Naive B cell (primary cell): ENCODE measurements at regions not wholly inside any gene's neighbourhood (a gene's known extent, or its start where the extent isn't known, plus 50 kb on each side); places are given as distances from the start of the nearest gene placed in this dataset.

Experiments used
- ATAC-seq, 2 donors: fragments of 150-1000 bp; cut with Tn5 transposase; 2 replicates each; pipeline ENCODE4 v1.10.0; 2021; ENCODE audit warnings: low read depth in 2 of 2, mild to moderate bottlenecking in 2 of 2, moderate library complexity in 2 of 2
- DNase-seq: peaks from one replicate; pipeline ENCODE4 v3.0.0; 2022
- H3K27ac Mint-ChIP-seq, 6 donors: one replicate each; pipeline ENCODE4 v1.8.0; 2020 to 2022; ENCODE audit warnings: mild to moderate bottlenecking in 6 of 6, mixed read lengths in 6 of 6, moderate library complexity in 5 of 6, inconsistent platforms in 2 of 6
- H3K27me3 Mint-ChIP-seq, 3 donors: one replicate each; pipeline ENCODE4 v1.8.0; 2021 to 2022; ENCODE audit warnings: mixed read lengths in 3 of 3, mild to moderate bottlenecking in 1 of 3
- H3K36me3 Mint-ChIP-seq, 2 donors: one replicate each; pipeline ENCODE4 v1.8.0; 2020 to 2022; ENCODE audit warnings: mixed read lengths in 2 of 2, inconsistent platforms in 1 of 2, mild to moderate bottlenecking in 1 of 2
- H3K4me1 Mint-ChIP-seq, 3 donors: one replicate each; pipeline ENCODE4 v1.8.0; 2020 to 2022; ENCODE audit warnings: mixed read lengths in 3 of 3, inconsistent platforms in 1 of 3, mild to moderate bottlenecking in 1 of 3, moderate library complexity in 1 of 3
- H3K4me3 Mint-ChIP-seq, 8 donors: one replicate each; pipeline ENCODE4 v1.8.0; 2020 to 2022; ENCODE audit warnings: mild to moderate bottlenecking in 8 of 8, mixed read lengths in 8 of 8, moderate library complexity in 8 of 8, inconsistent platforms in 2 of 8
- H3K9me3 Mint-ChIP-seq, 7 donors: one replicate each; pipeline ENCODE4 v1.8.0; 2020 to 2022; ENCODE audit warnings: mixed read lengths in 7 of 7, mild to moderate bottlenecking in 5 of 7, inconsistent platforms in 2 of 7, moderate library complexity in 1 of 7

DNA sequence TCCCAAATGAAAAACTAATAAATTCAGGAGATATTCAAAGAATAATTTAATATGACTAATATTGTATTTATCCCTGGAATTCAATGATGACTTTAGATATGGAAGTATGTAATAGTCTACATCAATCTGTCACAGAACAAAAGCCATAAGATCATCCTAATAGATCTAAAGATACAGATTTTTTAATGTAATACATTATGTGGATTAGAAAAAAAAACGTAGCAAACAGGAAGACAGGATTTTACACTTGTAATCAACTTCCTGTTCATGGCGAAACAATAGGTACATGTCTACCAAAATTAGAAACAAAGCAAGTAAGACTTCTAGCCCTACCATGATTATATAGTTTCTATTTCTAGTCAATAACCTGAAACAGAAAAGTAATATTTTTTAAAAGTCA lies 192.2 kb downstream of the TTC32 start:
- DNase-seq (no peak), ATAC-seq (no peak)
- Mint-ChIP-seq H3K4me1 (no peaks in the 10 kb centered on the region), H3K36me3 (peaks cover 0 to 11% of the 10 kb centered on the region in 2 donors), H3K27ac (no peak overlapping the region), H3K9me3 (peaks cover 2 to 16% (median 10%) of the 10 kb centered on the region in 7 donors), H3K4me3 (no peak overlapping the region), H3K27me3 (peaks cover 0 to 9% (median 7%) of the 10 kb centered on the region in 3 donors)

DNA sequence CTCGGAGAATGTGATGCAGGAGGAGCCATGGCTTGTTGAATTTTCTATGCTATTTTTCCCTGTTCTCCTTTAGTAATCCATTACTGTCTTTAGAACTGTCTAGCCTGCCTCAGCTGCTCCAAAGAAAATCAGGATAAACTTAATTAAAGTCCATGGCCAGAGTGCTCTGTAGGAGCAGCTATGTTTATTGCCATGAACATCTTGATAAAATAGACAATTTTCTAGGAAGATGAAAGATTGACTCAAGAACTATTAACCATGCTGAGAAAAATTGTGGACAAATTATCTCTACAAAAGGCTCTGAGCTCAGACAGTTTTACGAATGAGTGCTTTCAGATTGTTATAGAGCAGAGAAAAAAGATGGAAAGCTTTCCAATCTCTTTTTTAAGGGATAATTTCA lies 193.0 kb downstream of the TTC32 start:
- Mint-ChIP-seq H3K4me1 (no peaks in the 10 kb centered on the region), H3K9me3 (peaks cover 2 to 16% (median 9%) of the 10 kb centered on the region in 7 donors), H3K4me3 (no peak overlapping the region), H3K36me3 (peaks cover 0 to 9% of the 10 kb centered on the region in 2 donors), H3K27me3 (peaks cover 0 to 9% (median 6%) of the 10 kb centered on the region in 3 donors), H3K27ac (no peak overlapping the region)
- DNase-seq: no peak
- no peak for ATAC-seq

- ATAC-seq (no peak), DNase-seq (no peak)
- H3K4me1 Mint-ChIP-seq: no peaks in the 10 kb centered on the region
- H3K4me3 Mint-ChIP-seq: no peak overlapping the region
- no peaks in the 10 kb centered on the region for H3K36me3 Mint-ChIP-seq
- peaks cover 0 to 7% (median 1%) of the 10 kb centered on the region in 7 donors for H3K9me3 Mint-ChIP-seq
- H3K27me3 Mint-ChIP-seq: peaks cover 0 to 10% (median 0%) of the 10 kb centered on the region in 3 donors
- no peak overlapping the region for H3K27ac Mint-ChIP-seq
Observed at GRCh38 chr2:19706332-19706731, 195.5 kb downstream of the TTC32 start.

- H3K36me3 Mint-ChIP-seq: no peaks in the 10 kb centered on the region
- H3K4me1 Mint-ChIP-seq: no peaks in the 10 kb centered on the region
- H3K4me3 Mint-ChIP-seq: no peak overlapping the region
- H3K27me3 Mint-ChIP-seq: peaks cover 0 to 12% (median 7%) of the 10 kb centered on the region in 3 donors
- no peak for DNase-seq
- H3K27ac Mint-ChIP-seq: no peak overlapping the region
- peaks cover 0 to 11% (median 4%) of the 10 kb centered on the region in 7 donors for H3K9me3 Mint-ChIP-seq
- no peak for ATAC-seq
Observed at GRCh38 chr2:19702267-19702666, 199.5 kb downstream of the TTC32 start.

- peaks cover 0 to 8% (median 7%) of the 10 kb centered on the region in 3 donors for H3K27me3 Mint-ChIP-seq
- no peaks in the 10 kb centered on the region for H3K36me3 Mint-ChIP-seq
- H3K4me1 Mint-ChIP-seq: no peaks in the 10 kb centered on the region
- no peak for ATAC-seq
- peak overlapping the region in 1 of 8 donors; percentile 16 for H3K4me3 Mint-ChIP-seq
- DNase-seq: no peak
- peaks cover 2 to 13% (median 6%) of the 10 kb centered on the region in 7 donors for H3K9me3 Mint-ChIP-seq
- no peak overlapping the region for H3K27ac Mint-ChIP-seq
Observed at GRCh38 chr2:19700861-19701585, 200.8 kb downstream of the TTC32 start.

GRCh38 chr2:19697131-19697530 lies 204.7 kb downstream of the TTC32 start:
- Mint-ChIP-seq H3K27me3 (peaks cover 0 to 7% (median 3%) of the 10 kb centered on the region in 3 donors), H3K36me3 (no peaks in the 10 kb centered on the region), H3K4me1 (no peaks in the 10 kb centered on the region), H3K4me3 (no peak overlapping the region), H3K9me3 (peaks cover 3 to 15% (median 7%) of the 10 kb centered on the region in 7 donors), H3K27ac (no peak overlapping the region)
- no peak for ATAC-seq
- no peak for DNase-seq

GRCh38 chr2:19695706-19696105 lies 206.1 kb downstream of the TTC32 start:
- H3K4me1 Mint-ChIP-seq: no peaks in the 10 kb centered on the region
- ATAC-seq (no peak), DNase-seq (no peak)
- peaks cover 3 to 7% (median 5%) of the 10 kb centered on the region in 3 donors for H3K27me3 Mint-ChIP-seq
- no peaks in the 10 kb centered on the region for H3K36me3 Mint-ChIP-seq
- no peak overlapping the region for H3K27ac Mint-ChIP-seq
- H3K4me3 Mint-ChIP-seq: no peak overlapping the region
- H3K9me3 Mint-ChIP-seq: peaks cover 3 to 13% (median 7%) of the 10 kb centered on the region in 7 donors

GRCh38 chr2:19691892-19692291 lies 209.9 kb downstream of the TTC32 start:
- peaks cover 0 to 8% (median 7%) of the 10 kb centered on the region in 3 donors for H3K27me3 Mint-ChIP-seq
- no peak for DNase-seq
- no peaks in the 10 kb centered on the region for H3K4me1 Mint-ChIP-seq
- peaks cover 0 to 8% (median 3%) of the 10 kb centered on the region in 7 donors for H3K9me3 Mint-ChIP-seq
- H3K36me3 Mint-ChIP-seq: no peaks in the 10 kb centered on the region
- no peak for ATAC-seq
- no peak overlapping the region for H3K4me3 Mint-ChIP-seq
- no peak overlapping the region for H3K27ac Mint-ChIP-seq

- no peak for ATAC-seq
Observed at GRCh38 chr2:19690429-19690828, 211.4 kb downstream of the TTC32 start.

DNA sequence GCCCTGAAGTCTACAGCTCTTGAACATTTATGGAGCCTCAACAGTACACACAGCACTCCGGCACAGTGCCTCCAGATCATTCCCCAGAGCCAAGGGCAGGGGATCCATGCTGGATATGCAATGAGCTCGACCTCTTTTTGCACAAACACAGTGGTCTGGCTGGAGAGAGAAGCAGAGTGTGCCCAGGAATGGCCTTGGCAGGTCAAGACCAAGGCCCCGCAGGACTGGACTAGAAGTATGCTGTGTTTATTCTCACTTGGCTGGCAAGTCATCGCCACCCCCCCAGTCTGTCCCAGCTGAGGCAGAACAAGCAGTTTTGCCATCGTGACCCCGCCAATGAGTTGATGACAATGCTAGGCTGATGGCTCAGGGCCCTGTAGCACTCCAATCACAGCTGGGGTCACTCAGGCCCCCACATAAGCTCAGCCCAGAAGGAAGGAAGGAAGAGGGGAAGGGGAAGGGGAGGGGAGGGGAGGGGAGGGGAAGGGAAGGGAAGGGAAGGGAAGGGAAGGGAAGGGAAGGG lies 212.1 kb downstream of the TTC32 start:
- Mint-ChIP-seq H3K27me3 (peaks cover 0 to 10% (median 8%) of the 10 kb centered on the region in 3 donors), H3K9me3 (peaks cover 0 to 1% (median 0%) of the 10 kb centered on the region in 7 donors), H3K4me1 (no peaks in the 10 kb centered on the region), H3K27ac (no peak overlapping the region), H3K4me3 (no peak overlapping the region), H3K36me3 (no peaks in the 10 kb centered on the region)
- ATAC-seq: no peak
- no peak for DNase-seq

More at GRCh38 chr2:19690429-19690828, 211.4 kb downstream of the TTC32 start:
- Mint-ChIP-seq H3K27ac (no peak overlapping the region), H3K4me3 (no peak overlapping the region), H3K36me3 (no peaks in the 10 kb centered on the region), H3K27me3 (peaks cover 0 to 8% (median 7%) of the 10 kb centered on the region in 3 donors), H3K9me3 (peaks cover 0 to 4% (median 0%) of the 10 kb centered on the region in 7 donors), H3K4me1 (no peaks in the 10 kb centered on the region)
- no peak for DNase-seq

DNA sequence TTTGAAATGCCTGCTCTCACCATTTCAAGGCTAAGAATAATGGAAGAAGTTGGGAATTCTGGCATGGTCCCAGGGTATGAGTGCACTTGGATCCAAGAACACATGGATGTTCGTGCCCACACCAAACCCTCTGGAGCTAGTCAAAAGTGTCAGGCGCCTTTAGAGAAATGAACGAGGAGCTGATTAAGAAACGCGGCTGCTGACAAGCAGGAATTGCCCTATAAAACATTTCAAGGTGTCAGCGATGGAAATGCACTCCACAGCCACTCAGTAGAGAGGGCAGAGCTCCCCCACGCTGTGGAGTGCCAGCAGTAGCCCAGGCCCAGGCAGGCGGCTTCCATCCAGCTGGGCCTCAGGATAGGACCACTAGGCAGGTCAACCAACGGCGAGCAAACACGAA lies 213.7 kb downstream of the TTC32 start:
- Mint-ChIP-seq H3K9me3 (peaks cover 0 to 1% (median 0%) of the 10 kb centered on the region in 7 donors), H3K4me3 (no peak overlapping the region), H3K4me1 (no peaks in the 10 kb centered on the region), H3K27ac (no peak overlapping the region), H3K36me3 (no peaks in the 10 kb centered on the region), H3K27me3 (peaks cover 0 to 12% (median 8%) of the 10 kb centered on the region in 3 donors)
- no peak for DNase-seq
- no peak for ATAC-seq

DNA sequence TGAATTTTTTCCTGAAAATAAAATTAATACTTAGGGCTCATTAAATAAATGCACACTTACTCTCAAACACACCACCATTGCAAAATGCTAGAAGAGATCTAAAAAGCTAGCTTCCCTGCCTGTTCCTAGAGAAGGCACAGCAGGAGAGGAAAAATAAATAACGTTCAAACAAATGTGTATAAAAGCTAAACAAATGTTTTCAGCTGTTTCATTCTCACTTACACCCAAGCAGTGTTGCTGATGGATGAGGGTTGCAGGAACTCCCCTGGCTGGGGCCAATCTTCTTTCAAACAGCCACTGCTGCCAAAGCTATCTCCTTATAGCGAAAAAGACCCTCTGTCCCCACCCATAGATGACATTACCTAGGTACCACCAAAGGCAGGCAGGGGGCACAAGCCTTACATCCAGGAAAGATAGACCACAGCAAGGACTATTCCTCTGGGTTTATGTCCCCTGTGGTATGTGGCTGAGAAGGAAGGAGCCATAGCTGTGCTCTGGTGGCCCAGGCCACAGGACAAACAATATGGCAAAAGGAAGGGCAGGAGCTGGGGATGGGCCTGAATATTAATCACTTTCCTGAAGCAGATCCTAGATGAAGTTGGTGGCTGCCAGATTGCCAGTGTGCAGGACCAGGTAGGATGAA lies 214.6 kb downstream of the TTC32 start:
- H3K4me3 Mint-ChIP-seq: no peak overlapping the region
- H3K4me1 Mint-ChIP-seq: no peaks in the 10 kb centered on the region
- peaks cover 0 to 1% (median 0%) of the 10 kb centered on the region in 7 donors for H3K9me3 Mint-ChIP-seq
- H3K27me3 Mint-ChIP-seq: peaks cover 0 to 12% (median 8%) of the 10 kb centered on the region in 3 donors
- ATAC-seq (no peak), DNase-seq (no peak)
- no peaks in the 10 kb centered on the region for H3K36me3 Mint-ChIP-seq
- H3K27ac Mint-ChIP-seq: no peak overlapping the region

DNA sequence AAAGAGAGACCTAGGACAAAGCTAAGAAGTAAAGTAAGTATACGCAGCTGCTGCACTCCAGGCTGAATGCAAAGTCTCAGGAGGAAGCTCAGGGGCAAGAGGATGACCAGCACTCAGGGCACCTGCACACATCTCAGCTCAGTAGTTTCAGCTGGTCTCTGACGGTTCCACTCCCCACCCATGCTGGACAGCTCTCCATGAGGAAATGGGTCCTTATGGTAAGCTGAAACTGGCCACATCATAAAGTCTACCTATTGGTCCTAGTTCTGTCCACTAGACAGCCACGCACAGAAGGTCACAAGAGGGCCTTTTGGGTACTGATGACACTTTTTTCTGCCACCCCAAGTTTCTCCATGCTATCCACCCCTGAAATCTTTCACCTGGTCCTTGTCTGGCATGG lies 215.3 kb downstream of the TTC32 start:
- Mint-ChIP-seq H3K27me3 (peaks cover 0 to 12% (median 8%) of the 10 kb centered on the region in 3 donors), H3K9me3 (peaks cover 0 to 1% (median 0%) of the 10 kb centered on the region in 7 donors), H3K4me1 (no peaks in the 10 kb centered on the region), H3K36me3 (no peaks in the 10 kb centered on the region), H3K27ac (no peak overlapping the region), H3K4me3 (no peak overlapping the region)
- ATAC-seq (no peak), DNase-seq (no peak)

- ATAC-seq (no peak), DNase-seq (no peak)
- no peaks in the 10 kb centered on the region for H3K4me1 Mint-ChIP-seq
- H3K36me3 Mint-ChIP-seq: no peaks in the 10 kb centered on the region
- no peak overlapping the region for H3K4me3 Mint-ChIP-seq
- H3K27ac Mint-ChIP-seq: peak overlapping the region in 1 of 6 donors; percentile 15
- H3K9me3 Mint-ChIP-seq: peaks cover 0 to 1% (median 0%) of the 10 kb centered on the region in 7 donors
- H3K27me3 Mint-ChIP-seq: peaks cover 0 to 7% (median 5%) of the 10 kb centered on the region in 3 donors
Observed at GRCh38 chr2:19685731-19686130, 216.1 kb downstream of the TTC32 start.
